ENCODE measurements at regions not wholly inside any gene's neighbourhood (a gene's known extent, or its start where the extent isn't known, plus 50 kb on each side); places are given as distances from the start of the nearest gene placed in this dataset.

- no peak for FAIRE-seq
- no peaks in the 10 kb centered on the region for H3K36me3 ChIP-seq (ENCODE audit: control insufficient read depth, insufficient read depth, low read length)
- no peak overlapping the region for H3K4me3 ChIP-seq (ENCODE audit: low read depth, low read length)
- DNase-seq (ENCODE audit: low read depth), result peak; percentile 29
- H3K27me3 ChIP-seq (ENCODE audit: control insufficient read depth, insufficient read depth, low read length), result no peaks in the 10 kb centered on the region
- peak; percentile 78 for TF ChIP-seq CTCF (IDR thresholded peaks at IDR 0.05; ENCODE audit: insufficient read depth, low read length, severe bottlenecking)
Observed at GRCh38 chr20:20824924-20825584, 112.6 kb upstream of the RALGAPA2 start.

GRCh38 chr20:20823476-20823881 lies 111.0 kb upstream of the RALGAPA2 start:
- no peaks in the 10 kb centered on the region for H3K27me3 ChIP-seq (ENCODE audit: control insufficient read depth, insufficient read depth, low read length)
- DNase-seq (ENCODE audit: low read depth) (no peak), FAIRE-seq (no peak)
- no peak overlapping the region for H3K4me3 ChIP-seq (ENCODE audit: low read depth, low read length)
- no peak for TF ChIP-seq CTCF (IDR thresholded peaks at IDR 0.05; ENCODE audit: insufficient read depth, low read length, severe bottlenecking)
- no peaks in the 10 kb centered on the region for H3K36me3 ChIP-seq (ENCODE audit: control insufficient read depth, insufficient read depth, low read length)

- FAIRE-seq (no peak), DNase-seq (ENCODE audit: low read depth) (no peak)
- Histone ChIP-seq H3K4me3 (ENCODE audit: low read depth, low read length) (no peak overlapping the region), H3K36me3 (ENCODE audit: control insufficient read depth, insufficient read depth, low read length) (no peaks in the 10 kb centered on the region), H3K27me3 (ENCODE audit: control insufficient read depth, insufficient read depth, low read length) (no peaks in the 10 kb centered on the region)
- TF ChIP-seq CTCF (IDR thresholded peaks at IDR 0.05; ENCODE audit: insufficient read depth, low read length, severe bottlenecking), result no peak
Observed at GRCh38 chr20:20821484-20822260, 109.2 kb upstream of the RALGAPA2 start.

- FAIRE-seq, result no peak
- Histone ChIP-seq H3K4me3 (ENCODE audit: low read depth, low read length) (no peak overlapping the region), H3K36me3 (ENCODE audit: control insufficient read depth, insufficient read depth, low read length) (no peaks in the 10 kb centered on the region), H3K27me3 (ENCODE audit: control insufficient read depth, insufficient read depth, low read length) (no peaks in the 10 kb centered on the region)
- no peak for DNase-seq (ENCODE audit: low read depth)
- no peak for TF ChIP-seq CTCF (IDR thresholded peaks at IDR 0.05; ENCODE audit: insufficient read depth, low read length, severe bottlenecking)
Observed at GRCh38 chr20:20820785-20821483, 108.5 kb upstream of the RALGAPA2 start.

- Histone ChIP-seq H3K27me3 (ENCODE audit: control insufficient read depth, insufficient read depth, low read length) (no peaks in the 10 kb centered on the region), H3K36me3 (ENCODE audit: control insufficient read depth, insufficient read depth, low read length) (no peaks in the 10 kb centered on the region), H3K4me3 (ENCODE audit: low read depth, low read length) (no peak overlapping the region)
- peak; percentile 35 for TF ChIP-seq CTCF (IDR thresholded peaks at IDR 0.05; ENCODE audit: insufficient read depth, low read length, severe bottlenecking)
- FAIRE-seq (no peak), DNase-seq (ENCODE audit: low read depth) (peak; percentile 13)
Observed at GRCh38 chr20:20820104-20820503, 107.7 kb upstream of the RALGAPA2 start.
